ENCODE measurements at regions not wholly inside any gene's neighbourhood (a gene's known extent, or its start where the extent isn't known, plus 50 kb on each side); places are given as distances from the start of the nearest gene placed in this dataset.

DNA sequence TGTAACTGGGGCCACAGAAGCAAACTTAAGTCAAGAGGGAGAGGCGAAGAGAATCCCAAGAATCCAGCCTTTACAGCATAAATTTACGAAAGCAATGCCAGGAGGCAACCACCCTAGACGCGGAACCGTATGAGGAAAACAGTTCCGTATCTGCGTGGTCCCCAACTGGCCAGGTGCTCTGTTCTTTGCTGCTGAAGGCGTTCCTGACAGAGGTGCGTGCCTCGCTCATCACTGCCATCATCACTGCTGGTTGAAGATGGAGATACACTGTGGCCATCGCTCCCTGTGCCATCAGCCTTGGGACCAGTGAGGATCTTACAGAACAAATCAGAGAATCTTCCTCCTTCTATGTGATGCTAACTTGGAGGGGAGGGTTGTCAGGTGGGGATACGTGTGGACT lies 270.5 kb upstream of the B3GAT1 start (continued):
- TF ChIP-seq JUN (IDR thresholded peaks at IDR 0.05; ENCODE audit: low read depth, low read length) = no peak
- no peak for TF ChIP-seq SP4 (IDR thresholded peaks at IDR 0.05; ENCODE audit: low read length)
